GM18502 (cell line): ENCODE measurements at regions not wholly inside any gene's neighbourhood (a gene's known extent, or its start where the extent isn't known, plus 50 kb on each side); places are given as distances from the start of the nearest gene placed in this dataset.

Source experiments
- ATAC-seq: cut with Tn5 transposase; IDR thresholded peaks from one replicate; pipeline ENCODE4 v1.9.1; 2021; ENCODE audit warnings: mild to moderate bottlenecking; ENCODE audit not compliant: unreplicated experiment, poor library complexity

- ATAC-seq: no peak
Observed at GRCh38 chr2:236517251-236518031, 52.2 kb upstream of the ACKR3 start.
